ENCODE measurements at regions not wholly inside any gene's neighbourhood (a gene's known extent, or its start where the extent isn't known, plus 50 kb on each side); places are given as distances from the start of the nearest gene placed in this dataset.

DNA sequence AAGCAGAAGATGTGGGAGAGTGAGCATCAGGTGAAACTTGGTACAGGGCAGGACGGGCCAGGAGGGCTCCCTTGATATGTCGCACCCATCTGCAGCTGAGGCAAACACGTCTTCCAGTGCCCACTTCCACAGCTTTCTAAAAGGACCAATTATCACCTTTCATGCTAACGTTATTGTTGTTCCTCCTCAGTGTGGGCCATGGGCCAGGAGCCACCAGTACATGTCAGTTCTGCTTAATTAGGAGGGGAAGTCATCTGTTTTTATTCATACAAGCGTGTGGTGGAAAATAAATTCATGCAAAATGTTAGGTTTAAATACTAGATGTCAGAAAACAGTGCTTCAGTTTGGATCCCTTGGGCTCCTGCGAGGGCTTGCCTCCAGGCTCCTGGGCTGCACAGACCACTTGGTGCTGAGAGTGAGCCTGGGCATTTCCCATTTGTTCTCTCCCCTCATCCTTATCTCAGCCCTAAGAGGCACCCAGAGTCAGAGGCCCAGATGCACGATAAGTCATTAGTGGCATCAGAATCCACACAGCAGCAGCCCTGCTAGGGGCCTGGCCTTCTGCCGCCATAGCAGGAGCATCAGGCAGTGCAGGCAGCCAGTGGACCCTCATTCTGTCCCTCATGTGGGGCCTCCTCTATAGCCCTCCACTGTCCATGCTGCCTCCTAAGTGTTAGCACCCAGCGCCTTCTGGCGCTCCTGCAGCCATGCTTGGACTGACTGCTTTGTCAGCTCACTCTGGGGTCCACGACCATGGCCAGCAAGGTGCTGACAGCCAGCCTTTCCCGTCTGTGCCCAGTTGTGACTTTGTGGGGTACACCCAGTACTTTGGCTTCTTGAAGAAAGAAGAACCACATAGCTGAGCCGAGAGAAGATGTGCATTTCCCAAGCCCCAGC, 539.8 kb upstream of the RAB6C start:
- TF ChIP-seq, protein P1, sequence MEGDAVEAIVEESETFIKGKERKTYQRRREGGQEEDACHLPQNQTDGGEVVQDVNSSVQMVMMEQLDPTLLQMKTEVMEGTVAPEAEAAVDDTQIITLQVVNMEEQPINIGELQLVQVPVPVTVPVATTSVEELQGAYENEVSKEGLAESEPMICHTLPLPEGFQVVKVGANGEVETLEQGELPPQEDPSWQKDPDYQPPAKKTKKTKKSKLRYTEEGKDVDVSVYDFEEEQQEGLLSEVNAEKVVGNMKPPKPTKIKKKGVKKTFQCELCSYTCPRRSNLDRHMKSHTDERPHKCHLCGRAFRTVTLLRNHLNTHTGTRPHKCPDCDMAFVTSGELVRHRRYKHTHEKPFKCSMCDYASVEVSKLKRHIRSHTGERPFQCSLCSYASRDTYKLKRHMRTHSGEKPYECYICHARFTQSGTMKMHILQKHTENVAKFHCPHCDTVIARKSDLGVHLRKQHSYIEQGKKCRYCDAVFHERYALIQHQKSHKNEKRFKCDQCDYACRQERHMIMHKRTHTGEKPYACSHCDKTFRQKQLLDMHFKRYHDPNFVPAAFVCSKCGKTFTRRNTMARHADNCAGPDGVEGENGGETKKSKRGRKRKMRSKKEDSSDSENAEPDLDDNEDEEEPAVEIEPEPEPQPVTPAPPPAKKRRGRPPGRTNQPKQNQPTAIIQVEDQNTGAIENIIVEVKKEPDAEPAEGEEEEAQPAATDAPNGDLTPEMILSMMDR (IDR thresholded peaks at IDR 0.05; ENCODE audit: low read depth, low read length): no peak
- TF ChIP-seq EZH2phosphoT487 (IDR thresholded peaks at IDR 0.05; ENCODE audit: low read depth): no peak
